ENCODE measurements at regions not wholly inside any gene's neighbourhood (a gene's known extent, or its start where the extent isn't known, plus 50 kb on each side); places are given as distances from the start of the nearest gene placed in this dataset.

DNA sequence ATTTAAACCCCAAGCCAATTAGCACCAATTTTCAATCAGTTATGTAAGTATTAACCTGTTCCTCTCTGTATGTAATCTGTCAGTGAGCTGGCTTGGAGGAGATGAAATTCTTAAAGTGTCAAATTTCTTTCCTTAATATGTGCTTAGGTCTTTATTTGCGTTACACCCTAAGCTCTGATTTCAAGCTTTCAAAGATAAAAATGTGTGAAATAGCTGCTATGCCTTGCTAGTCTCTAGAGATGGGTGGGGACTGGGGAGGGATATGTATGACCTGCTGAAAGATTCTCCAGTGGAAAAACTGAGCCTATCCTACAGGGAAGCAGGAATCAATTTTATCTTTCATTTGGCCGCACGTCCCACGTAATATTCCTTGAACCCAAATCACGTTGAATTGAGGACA, 264.5 kb downstream of the RND3 start:
- TF ChIP-seq, protein P1, sequence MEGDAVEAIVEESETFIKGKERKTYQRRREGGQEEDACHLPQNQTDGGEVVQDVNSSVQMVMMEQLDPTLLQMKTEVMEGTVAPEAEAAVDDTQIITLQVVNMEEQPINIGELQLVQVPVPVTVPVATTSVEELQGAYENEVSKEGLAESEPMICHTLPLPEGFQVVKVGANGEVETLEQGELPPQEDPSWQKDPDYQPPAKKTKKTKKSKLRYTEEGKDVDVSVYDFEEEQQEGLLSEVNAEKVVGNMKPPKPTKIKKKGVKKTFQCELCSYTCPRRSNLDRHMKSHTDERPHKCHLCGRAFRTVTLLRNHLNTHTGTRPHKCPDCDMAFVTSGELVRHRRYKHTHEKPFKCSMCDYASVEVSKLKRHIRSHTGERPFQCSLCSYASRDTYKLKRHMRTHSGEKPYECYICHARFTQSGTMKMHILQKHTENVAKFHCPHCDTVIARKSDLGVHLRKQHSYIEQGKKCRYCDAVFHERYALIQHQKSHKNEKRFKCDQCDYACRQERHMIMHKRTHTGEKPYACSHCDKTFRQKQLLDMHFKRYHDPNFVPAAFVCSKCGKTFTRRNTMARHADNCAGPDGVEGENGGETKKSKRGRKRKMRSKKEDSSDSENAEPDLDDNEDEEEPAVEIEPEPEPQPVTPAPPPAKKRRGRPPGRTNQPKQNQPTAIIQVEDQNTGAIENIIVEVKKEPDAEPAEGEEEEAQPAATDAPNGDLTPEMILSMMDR (IDR thresholded peaks at IDR 0.05), result no peak
- no peak for TF ChIP-seq POLR2A (IDR thresholded peaks at IDR 0.05)
- H3K4me3 ChIP-seq, result no peak overlapping the region
- WGBS, 2 donors, result 95 to 96% methylated on average over 5 of the region's 5 CpGs
- intact Hi-C loops (cut with DNase I), result no loop called here
- no peaks in the 10 kb centered on the region for H3K36me3 ChIP-seq
- no peaks in the 10 kb centered on the region for H3K4me1 ChIP-seq
- DNase-seq, result no peak
- no peak overlapping the region for H3K27ac ChIP-seq
- H3K27me3 ChIP-seq, result no peaks in the 10 kb centered on the region
- no peaks in the 10 kb centered on the region for H3K9me3 ChIP-seq

DNA sequence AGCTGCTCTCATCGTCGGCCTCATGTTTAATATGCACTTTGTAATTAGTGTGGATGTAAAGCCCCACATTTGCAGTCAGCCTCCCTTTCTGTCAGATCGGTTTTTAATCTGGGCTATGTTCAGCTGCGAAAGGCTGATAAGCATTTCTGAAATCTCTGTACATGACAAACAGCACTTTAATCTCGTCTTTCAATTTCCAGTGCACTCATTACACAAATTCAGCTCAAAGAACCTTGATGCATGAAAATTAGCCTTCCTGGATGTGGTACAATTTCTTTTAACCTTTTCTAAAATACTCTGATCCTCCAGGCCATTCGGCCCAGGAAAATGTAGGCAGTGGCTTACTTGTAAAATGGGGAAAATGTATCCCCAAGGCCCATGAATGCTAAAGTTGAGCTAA, 265.1 kb downstream of the RND3 start:
- no peak for DNase-seq
- WGBS, 2 donors, result 84 to 85% methylated on average over 6 of the region's 6 CpGs
- Histone ChIP-seq H3K36me3 (no peaks in the 10 kb centered on the region), H3K4me3 (no peak overlapping the region), H3K27ac (no peak overlapping the region), H3K9me3 (no peaks in the 10 kb centered on the region), H3K4me1 (no peaks in the 10 kb centered on the region), H3K27me3 (no peaks in the 10 kb centered on the region)
- intact Hi-C loops (cut with DNase I), result no loop called here
- TF ChIP-seq, protein P1 (IDR thresholded peaks at IDR 0.05), result no peak
- TF ChIP-seq POLR2A (IDR thresholded peaks at IDR 0.05), result no peak

DNA sequence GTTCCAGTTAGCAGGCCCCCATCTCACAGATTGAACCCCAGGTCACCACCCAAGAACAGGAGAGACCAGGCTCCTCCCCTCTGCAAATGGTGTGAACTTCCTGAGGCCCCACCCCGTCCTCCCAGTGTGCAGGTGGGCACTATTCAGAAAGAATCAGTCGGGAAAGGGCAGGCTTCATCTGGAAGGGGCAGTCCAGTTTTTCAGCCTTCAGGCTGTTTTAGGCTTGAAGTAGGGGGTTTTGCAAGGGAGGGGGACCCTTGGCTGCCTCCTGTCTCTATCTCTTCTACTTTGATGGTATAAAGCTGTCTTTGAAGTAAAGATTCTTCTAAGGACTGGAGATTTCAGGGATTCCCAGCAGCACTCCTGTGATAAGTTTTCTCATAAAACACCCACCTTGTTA, 267.6 kb downstream of the RND3 start:
- H3K4me1 ChIP-seq, result no peaks in the 10 kb centered on the region

DNA sequence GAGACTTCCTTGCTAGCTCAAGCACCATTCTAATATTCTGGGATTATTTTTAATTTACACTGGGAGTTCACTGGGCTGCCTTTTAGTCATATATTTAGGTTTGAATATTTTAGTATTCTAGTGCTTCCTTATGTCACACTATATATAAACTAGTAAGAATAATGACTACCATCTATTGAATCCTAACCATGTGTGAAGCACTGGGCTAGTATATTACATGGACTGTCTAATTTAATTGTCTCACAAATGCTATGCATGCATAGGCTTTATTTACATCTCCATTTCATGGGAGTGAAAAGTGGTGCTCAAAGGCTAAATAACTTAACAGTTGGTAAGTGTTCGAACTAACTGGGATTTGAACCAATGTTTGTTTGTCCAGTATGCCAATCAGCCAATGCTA, 272.4 kb downstream of the RND3 start:
- H3K27ac ChIP-seq, result no peak overlapping the region
- intact Hi-C loops (cut with DNase I), result no loop called here
- no peak overlapping the region for H3K4me3 ChIP-seq
- WGBS, 2 donors, result 75 to 79% methylated on average over 1 of the region's 1 CpG
- no peaks in the 10 kb centered on the region for H3K9me3 ChIP-seq
- no peaks in the 10 kb centered on the region for H3K27me3 ChIP-seq
- no peaks in the 10 kb centered on the region for H3K36me3 ChIP-seq
- TF ChIP-seq POLR2A (IDR thresholded peaks at IDR 0.05), result no peak
- TF ChIP-seq, protein P1 (IDR thresholded peaks at IDR 0.05), result no peak
- DNase-seq, result no peak
- no peaks in the 10 kb centered on the region for H3K4me1 ChIP-seq

More for the DNA sequence above, 267.6 kb downstream of the RND3 start:
- Histone ChIP-seq H3K4me3 (no peak overlapping the region), H3K36me3 (no peaks in the 10 kb centered on the region), H3K27ac (no peak overlapping the region), H3K9me3 (no peaks in the 10 kb centered on the region), H3K27me3 (no peaks in the 10 kb centered on the region)
- WGBS, 2 donors, result 66 to 83% methylated on average over 2 of the region's 2 CpGs
- intact Hi-C loops (cut with DNase I), result no loop called here
- no peak for TF ChIP-seq POLR2A (IDR thresholded peaks at IDR 0.05)
- DNase-seq, result no peak

DNA sequence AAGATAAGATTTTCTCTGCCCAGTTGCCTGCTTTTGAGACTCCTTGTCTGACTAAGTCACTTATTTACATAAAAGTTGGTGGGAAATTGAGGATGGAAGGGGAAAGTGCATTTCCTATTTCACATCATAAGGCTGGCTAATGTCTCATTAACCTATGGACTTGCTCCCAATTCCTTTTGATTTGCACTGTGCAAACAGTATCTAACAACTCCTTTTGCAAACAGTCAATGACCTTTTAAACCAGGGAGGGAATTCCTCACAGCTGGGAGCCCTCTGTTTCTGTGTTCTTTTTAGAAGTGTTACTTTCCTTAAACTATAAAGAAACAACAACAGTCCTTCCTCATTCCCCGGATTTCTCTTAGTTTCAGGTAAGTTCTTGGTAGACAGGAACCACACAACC, 272.8 kb downstream of the RND3 start:
- intact Hi-C loops (cut with DNase I), result no loop called here

More for the DNA sequence above, 272.8 kb downstream of the RND3 start:
- H3K4me3 ChIP-seq, result no peak overlapping the region
- no peaks in the 10 kb centered on the region for H3K4me1 ChIP-seq
- WGBS, 2 donors, result 21 to 31% methylated on average over 1 of the region's 1 CpG
- TF ChIP-seq, protein P1 (IDR thresholded peaks at IDR 0.05), result no peak
- H3K27me3 ChIP-seq, result no peaks in the 10 kb centered on the region
- H3K9me3 ChIP-seq, result no peaks in the 10 kb centered on the region
- H3K36me3 ChIP-seq, result no peaks in the 10 kb centered on the region
- no peak overlapping the region for H3K27ac ChIP-seq
- no peak for DNase-seq

Measured in esophagus squamous epithelium (tissue), 5 donors.